ENCODE measurements at regions not wholly inside any gene's neighbourhood (a gene's known extent, or its start where the extent isn't known, plus 50 kb on each side); places are given as distances from the start of the nearest gene placed in this dataset.

GRCh38 chr10:118500477-118501104 lies 94.9 kb downstream of the PRLHR start:
- DNase-seq = no peak

- no peak for DNase-seq
Observed at GRCh38 chr10:118499186-118499585, 96.3 kb downstream of the PRLHR start.

GRCh38 chr10:118498623-118499022 lies 96.8 kb downstream of the PRLHR start:
- no peak for DNase-seq

GRCh38 chr10:118497227-118497626 lies 98.2 kb downstream of the PRLHR start:
- DNase-seq = no peak

GRCh38 chr10:118496525-118496924 lies 98.9 kb downstream of the PRLHR start:
- no peak for DNase-seq

GRCh38 chr10:118495499-118495898 lies 99.9 kb downstream of the PRLHR start:
- no peak for DNase-seq

- DNase-seq = no peak
Observed at GRCh38 chr10:118491055-118491454, 104.4 kb downstream of the PRLHR start.

- DNase-seq = no peak
Observed at GRCh38 chr10:118488710-118489497, 106.5 kb downstream of the PRLHR start.

- no peak for DNase-seq
Observed at GRCh38 chr10:118485641-118486040, 109.8 kb downstream of the PRLHR start.

- DNase-seq = no peak
Observed at GRCh38 chr10:118484152-118484871, 111.1 kb downstream of the PRLHR start.

- DNase-seq = no peak
Observed at GRCh38 chr10:118483496-118483895, 112.0 kb downstream of the PRLHR start.

- no peak for DNase-seq
Observed at GRCh38 chr10:118482393-118483331, 112.8 kb downstream of the PRLHR start.

- DNase-seq = no peak
Observed at GRCh38 chr10:118481871-118482270, 113.6 kb downstream of the PRLHR start.

GRCh38 chr10:118475214-118475613 lies 120.2 kb downstream of the PRLHR start:
- no peak for DNase-seq

GRCh38 chr10:118474111-118474510 lies 121.3 kb downstream of the PRLHR start:
- no peak for DNase-seq

GRCh38 chr10:118473305-118473960 lies 122.0 kb downstream of the PRLHR start:
- DNase-seq = no peak

GRCh38 chr10:118472415-118473304 lies 122.8 kb downstream of the PRLHR start:
- no peak for DNase-seq

GRCh38 chr10:118471863-118472262 lies 123.6 kb downstream of the PRLHR start:
- DNase-seq = no peak

GRCh38 chr10:118470470-118470869 lies 125.0 kb downstream of the PRLHR start:
- no peak for DNase-seq

GRCh38 chr10:118467200-118467599 lies 125.1 kb upstream of the FAM204A start:
- DNase-seq = no peak

- no peak for DNase-seq
Observed at GRCh38 chr10:118465300-118465874, 123.3 kb upstream of the FAM204A start.

All from CD4-positive, alpha-beta T cell treated with Interferon alpha-2 for 1 hour (primary cell).